H1 (cell line): ENCODE measurements at regions not wholly inside any gene's neighbourhood (a gene's known extent, or its start where the extent isn't known, plus 50 kb on each side); places are given as distances from the start of the nearest gene placed in this dataset.

ENCODE experiments used
- CTCF ChIA-PET: fragments of 300-600 bp; sonication (Branson Sonifier 250); formaldehyde crosslinking; loops from one replicate; lab custom pipeline; 2021; ENCODE audit not compliant: partially characterized antibody; lab: Charles Lee
- POLR2A ChIA-PET: fragments of 300-600 bp; sonication (Branson Sonifier 250); formaldehyde crosslinking; loops from one replicate; lab custom pipeline; 2021; ENCODE audit warnings: inconsistent platforms; ENCODE audit not compliant: partially characterized antibody; lab: Charles Lee
- DNase-seq, 2 experiments: peaks; one replicate each; pipeline versions ENCODE4 v3.0.0 to v3.0.0-alpha.2; 2010 to 2022; ENCODE audit warnings: low spot score in 2 of 2, low read depth in 1 of 2, mixed read lengths in 1 of 2
- FAIRE-seq: peaks from 2 replicates; lab custom pipeline; 2011; peaks lifted over from hg19 to GRCh38; lab: Jason Lieb, UNC
- H2AFZ ChIP-seq: 2 replicates; pipeline ENCODE4 v1.8.1; 2012; ENCODE audit warnings: low read length, inconsistent platforms
- H2AK5ac ChIP-seq: 2 replicates; pipeline ENCODE4 v1.6.1; 2013; ENCODE audit warnings: low read depth, low read length
- H2BK120ac ChIP-seq: replicated peaks from 2 replicates; pipeline ENCODE3; 2013; ENCODE audit warnings: low read depth, low read length, inconsistent platforms
- H2BK12ac ChIP-seq: 2 replicates; pipeline ENCODE4 v1.6.1; 2013; ENCODE audit warnings: low read depth, low read length
- H2BK15ac ChIP-seq: 2 replicates; pipeline ENCODE4 v1.6.1; 2013; ENCODE audit warnings: low read length
- H2BK20ac ChIP-seq: 2 replicates; pipeline ENCODE4 v1.6.1; 2013; ENCODE audit warnings: low read length
- H2BK5ac ChIP-seq: 2 replicates; pipeline ENCODE4 v1.6.1; 2013; ENCODE audit warnings: low read depth, low read length
- H3K14ac ChIP-seq: 2 replicates; pipeline ENCODE4 v1.6.1; 2013; ENCODE audit warnings: inconsistent platforms; ENCODE audit not compliant: insufficient read length
- H3K18ac ChIP-seq: 2 replicates; pipeline ENCODE4 v1.6.1; 2013; ENCODE audit warnings: low read length; ENCODE audit errors: extremely low read depth
- H3K23ac ChIP-seq: 2 replicates; pipeline ENCODE4 v1.6.1; 2013; ENCODE audit warnings: inconsistent platforms; ENCODE audit not compliant: insufficient read length
- H3K23me2 ChIP-seq: 2 replicates; pipeline ENCODE4 v1.6.1; 2013; ENCODE audit warnings: low read depth, low read length
- H3K27ac ChIP-seq: 2 replicates; pipeline ENCODE4 v1.6.1; 2011; ENCODE audit warnings: low read depth, low read length, inconsistent platforms
- H3K27me3 ChIP-seq, 4 experiments: replicated peaks in 1 of 4; 1 replicate in 1 of 4; 2 replicates in 3 of 4; pipeline versions ENCODE4 v1.6.1 to v1.8.1; 2011 to 2013; ENCODE audit warnings: low read length in 3 of 4, mild to moderate bottlenecking in 3 of 4, inconsistent platforms in 2 of 4, mixed read lengths in 2 of 4, moderate library complexity in 1 of 4; ENCODE audit not compliant: control insufficient read depth in 3 of 4, insufficient read depth in 3 of 4; ENCODE audit errors: extremely low read depth in 1 of 4
- H3K36me3 ChIP-seq, 4 experiments: 2 replicates each; pipeline versions ENCODE4 v1.6.1 to v1.8.1; 2011 to 2013; ENCODE audit warnings: mild to moderate bottlenecking in 4 of 4, low read length in 3 of 4, moderate library complexity in 2 of 4, control low read depth in 1 of 4, inconsistent platforms in 1 of 4; ENCODE audit not compliant: insufficient read depth in 4 of 4, control insufficient read depth in 2 of 4
- H3K4ac ChIP-seq: replicated peaks from 2 replicates; pipeline ENCODE3; 2013; ENCODE audit warnings: low read length, low read depth, mixed read lengths, inconsistent platforms; ENCODE audit not compliant: insufficient read length
- H3K4me1 ChIP-seq, 4 experiments: replicated peaks in 1 of 4; 1 replicate in 1 of 4; 2 replicates in 3 of 4; pipeline versions ENCODE4 v1.6.1 to v1.8.1; 2011 to 2013; ENCODE audit warnings: low read length in 3 of 4, inconsistent platforms in 2 of 4, mixed read lengths in 1 of 4; ENCODE audit not compliant: insufficient read depth in 4 of 4, control insufficient read depth in 3 of 4
- H3K4me2 ChIP-seq, 2 experiments: 2 replicates each; pipeline versions ENCODE4 v1.6.1 to v1.8.1; 2011 to 2013; ENCODE audit warnings: low read depth in 2 of 2, low read length in 2 of 2, control low read depth in 1 of 2, inconsistent platforms in 1 of 2, mild to moderate bottlenecking in 1 of 2; ENCODE audit not compliant: insufficient read depth in 1 of 2
- H3K4me3 ChIP-seq, 4 experiments: fragments of 200-600, 300-600 bp in 1 of 4; sonication (generic), shearing (Covaris generic), sonication (Bioruptor Twin) in 1 of 4; 2 replicates each; pipeline versions ENCODE4 v1.5.1 to v1.8.1; 2011 to 2016; ENCODE audit warnings: low read length in 4 of 4, low read depth in 3 of 4, control low read depth in 2 of 4, inconsistent platforms in 2 of 4, mild to moderate bottlenecking in 2 of 4, mixed read lengths in 1 of 4, moderate library complexity in 1 of 4; ENCODE audit not compliant: insufficient read depth in 2 of 4; ENCODE audit errors: extremely low read depth in 1 of 4
- H3K56ac ChIP-seq: replicated peaks from 2 replicates; pipeline ENCODE3; 2013; ENCODE audit warnings: low read depth, mild to moderate bottlenecking, mixed read lengths, low read length, inconsistent platforms; ENCODE audit not compliant: insufficient read length
- H3K79me1 ChIP-seq: 2 replicates; pipeline ENCODE4 v1.6.1; 2013; ENCODE audit warnings: low read depth, low read length, control low read depth
- H3K79me2 ChIP-seq, 2 experiments: 2 replicates each; pipeline versions ENCODE4 v1.6.1 to v1.8.1; 2012 to 2013; ENCODE audit warnings: low read length in 2 of 2, mild to moderate bottlenecking in 2 of 2, inconsistent platforms in 1 of 2; ENCODE audit not compliant: insufficient read depth in 2 of 2, control insufficient read depth in 1 of 2
- H3K9ac ChIP-seq, 4 experiments: replicated peaks in 1 of 4; 1 replicate in 1 of 4; 2 replicates in 3 of 4; pipeline versions ENCODE4 v1.6.1 to v1.8.1; 2011 to 2013; ENCODE audit warnings: low read depth in 3 of 4, low read length in 3 of 4, control low read depth in 2 of 4, mild to moderate bottlenecking in 2 of 4, moderate library complexity in 2 of 4, inconsistent platforms in 1 of 4; ENCODE audit errors: extremely low read depth in 1 of 4
- H3K9me3 ChIP-seq, 2 experiments: 2 replicates each; pipeline versions ENCODE4 v1.6.1 to v1.8.1; 2012 to 2013; ENCODE audit warnings: mild to moderate bottlenecking in 2 of 2, moderate library complexity in 2 of 2, control low read depth in 1 of 2, inconsistent platforms in 1 of 2, low read depth in 1 of 2, low read length in 1 of 2, mixed read lengths in 1 of 2; ENCODE audit not compliant: insufficient read depth in 2 of 2
- H4K20me1 ChIP-seq, 2 experiments: replicated peaks in 1 of 2; 2 replicates each; pipeline versions ENCODE3 to v1.8.1; 2011 to 2013; ENCODE audit warnings: inconsistent platforms in 2 of 2, low read length in 2 of 2, mild to moderate bottlenecking in 1 of 2; ENCODE audit not compliant: insufficient read depth in 2 of 2, control insufficient read depth in 1 of 2
- H4K5ac ChIP-seq: 2 replicates; pipeline ENCODE4 v1.6.1; 2013; ENCODE audit warnings: low read length, low read depth, mixed read lengths, inconsistent platforms; ENCODE audit not compliant: insufficient read length
- H4K8ac ChIP-seq: 2 replicates; pipeline ENCODE4 v1.8.0; 2013; ENCODE audit warnings: mild to moderate bottlenecking, moderate library complexity, low read length, inconsistent platforms; ENCODE audit not compliant: insufficient read depth; ENCODE audit errors: extremely low read depth
- H4K91ac ChIP-seq: replicated peaks from 2 replicates; pipeline ENCODE3; 2013; ENCODE audit warnings: low read length, mixed read lengths, inconsistent platforms; ENCODE audit not compliant: insufficient read length
- BACH1 ChIP-seq: IDR thresholded peaks from 2 replicates; pipeline ENCODE4 v1.6.1; 2012; ENCODE audit warnings: low read length, improper control_type of control experiment
- BCL11A ChIP-seq, 2 experiments: IDR thresholded peaks; one replicate each; pipeline ENCODE4 v1.6.1; 2011; ENCODE audit warnings: low read depth in 2 of 2, low read length in 2 of 2, mild to moderate bottlenecking in 2 of 2
- CBX5 ChIP-seq: fragments of 300-800, 300-1000 bp; sonication (generic); IDR thresholded peaks from 2 replicates; pipeline ENCODE4 v1.7.1; 2016; ENCODE audit warnings: antibody characterized with exemption, low read length, low read depth
- CREB1 ChIP-seq: IDR thresholded peaks from 2 replicates; pipeline ENCODE4 v1.6.1; 2012; ENCODE audit warnings: inconsistent platforms
- GTF2F1 ChIP-seq: IDR thresholded peaks from 2 replicates; pipeline ENCODE4 v1.6.1; 2012; ENCODE audit warnings: low read depth, low read length, improper control_type of control experiment, borderline replicate concordance
- KDM4A ChIP-seq: IDR thresholded peaks from one replicate; pipeline ENCODE4 v1.7.1; 2012; ENCODE audit warnings: low read depth, mild to moderate bottlenecking, moderate library complexity, low read length, inconsistent platforms; ENCODE audit not compliant: severe bottlenecking
- MAFK ChIP-seq: IDR thresholded peaks from 2 replicates; pipeline ENCODE4 v1.6.1; 2012; ENCODE audit warnings: low read depth, mild to moderate bottlenecking, improper control_type of control experiment, low read length
- PHF8 ChIP-seq: fragments of 200-600 bp; sonication (generic); conservative IDR thresholded peaks from 2 replicates; pipeline ENCODE4 v1.7.1; 2012; ENCODE audit warnings: low read depth, mild to moderate bottlenecking, inconsistent platforms, low read length, moderate library complexity
- POU5F1 ChIP-seq: IDR thresholded peaks from 2 replicates; pipeline ENCODE4 v1.6.1; 2011; ENCODE audit warnings: low read depth, mild to moderate bottlenecking, low read length, moderate library complexity
- RXRA ChIP-seq: IDR thresholded peaks from 2 replicates; pipeline ENCODE4 v1.6.1; 2011; ENCODE audit warnings: low read depth, mild to moderate bottlenecking, low read length, moderate library complexity; ENCODE audit not compliant: insufficient read depth
- SAP30 ChIP-seq: fragments of 300-600 bp; sonication (generic); IDR thresholded peaks from 2 replicates; pipeline ENCODE4 v1.7.1; 2012; ENCODE audit warnings: low read length, moderate library complexity, mild to moderate bottlenecking, inconsistent platforms; ENCODE audit not compliant: insufficient read depth, insufficient replicate concordance
- SIRT6 ChIP-seq: IDR thresholded peaks from one replicate; pipeline ENCODE4 v1.7.1; 2012; ENCODE audit warnings: low read length, inconsistent platforms
- TBP ChIP-seq: IDR thresholded peaks from 2 replicates; pipeline ENCODE4 v1.6.1; 2011; ENCODE audit warnings: low read depth, low read length, improper control_type of control experiment
- WGBS, 2 experiments: shearing (Covaris generic) in 1 of 2; methylation state at CpG; one replicate each; pipeline versions ENCODE4 v1.1.6 to v1.1.7; 2013 to 2015; ENCODE audit warnings: low lambda C conversion rate in 2 of 2, mixed read lengths in 2 of 2, inconsistent platforms in 1 of 2, low coverage in 1 of 2, missing lambda C conversion rate in 1 of 2; ENCODE audit not compliant: insufficient replicate concordance in 2 of 2, insufficient coverage in 1 of 2, insufficient read length in 1 of 2; ENCODE audit errors: extremely low coverage in 1 of 2, missing lambda C conversion rate in 1 of 2; 5-methylcytosine and 5-hydroxymethylcytosine counted together
- TF ChIP-seq, protein P1 (sequence below): IDR thresholded peaks from 2 replicates; pipeline ENCODE4 v1.6.1; 2011; ENCODE audit warnings: low read depth, mild to moderate bottlenecking, low read length; ENCODE audit not compliant: insufficient read depth

- Histone ChIP-seq H2BK120ac (no peak overlapping the region), H3K56ac (no peak overlapping the region), H3K9me3 (no peaks in the 10 kb centered on the region), H4K91ac (no peak overlapping the region), H3K23me2 (no peaks in the 10 kb centered on the region), H2BK20ac (no peak overlapping the region), H2BK12ac (no peak overlapping the region), H3K18ac (no peak overlapping the region), H3K23ac (no peak overlapping the region), H2BK15ac (no peak overlapping the region), H3K9ac (no peak overlapping the region), H3K14ac (no peak overlapping the region), H3K4me1 (peaks cover 0 to 2% (median under 1%) of the 10 kb centered on the region in 4 experiments; a peak in 1 of 7 replicates), H2BK5ac (no peak overlapping the region), H4K20me1 (peaks cover 10 to 11% of the 10 kb centered on the region in 2 experiments), H3K36me3 (no peaks in the 10 kb centered on the region; a peak in 1 of 8 replicates), H3K27ac (no peak overlapping the region), H4K8ac (no peak overlapping the region), H3K4me3 (no peak overlapping the region), H2AK5ac (no peak overlapping the region), H3K4ac (no peak overlapping the region), H3K27me3 (no peaks in the 10 kb centered on the region), H3K4me2 (no peak overlapping the region), H3K79me1 (no peaks in the 10 kb centered on the region; the same call in 1 of the 2 replicates), H2AFZ (no peak overlapping the region), H4K5ac (no peak overlapping the region), H3K79me2 (peaks cover 3 to 97% of the 10 kb centered on the region in 2 experiments; a peak in 3 of 4 replicates)
- POLR2A ChIA-PET: interaction anchor here (0.7 to 1.3 kb wide), 3 partner anchors 11 to 627 kb away, joined by 3 read pairs; no protein-coding TSS in a partner anchor
- DNase-seq (no peak), FAIRE-seq (no peak)
- CTCF ChIA-PET: interaction anchor here (0.7 kb wide), 1 partner anchor 634 kb away, joined by 3 read pairs; no protein-coding TSS in a partner anchor
- no peak for TF ChIP-seq RXRA
- TF ChIP-seq, protein P1, sequence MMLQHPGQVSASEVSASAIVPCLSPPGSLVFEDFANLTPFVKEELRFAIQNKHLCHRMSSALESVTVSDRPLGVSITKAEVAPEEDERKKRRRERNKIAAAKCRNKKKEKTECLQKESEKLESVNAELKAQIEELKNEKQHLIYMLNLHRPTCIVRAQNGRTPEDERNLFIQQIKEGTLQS: no peak
- no peak for TF ChIP-seq BACH1
- TF ChIP-seq SIRT6: no peak
- TF ChIP-seq KDM4A: no peak
- TF ChIP-seq POU5F1: no peak
- no peak for TF ChIP-seq GTF2F1
- TF ChIP-seq BCL11A (IDR thresholded peaks at IDR 0.05; ENCODE audit: low read depth in 2 of 2, low read length in 2 of 2): no peak
- no peak for TF ChIP-seq SAP30
- no peak for TF ChIP-seq PHF8
- no peak for TF ChIP-seq MAFK
- no peak for TF ChIP-seq CBX5
- no peak for TF ChIP-seq TBP
- no peak for TF ChIP-seq CREB1
- no CpG with 5 or more reads among the region's 5 CpGs for WGBS, 2 experiments
Observed at GRCh38 chrX:45774961-45775360, 574.3 kb upstream of the DIPK2B start.
